Endothelial cell of umbilical vein (primary cell): ENCODE measurements at regions not wholly inside any gene's neighbourhood (a gene's known extent, or its start where the extent isn't known, plus 50 kb on each side); places are given as distances from the start of the nearest gene placed in this dataset.

Experiments used
- EZH2 ChIP-seq: IDR thresholded peaks from 2 replicates; pipeline ENCODE4 v1.6.1; 2012; ENCODE audit warnings: borderline replicate concordance, low read depth, mild to moderate bottlenecking, moderate library complexity, low read length, inconsistent platforms; ENCODE audit not compliant: severe bottlenecking
- TF ChIP-seq, protein P1 (sequence below), 2 donors: IDR thresholded peaks; 1 replicate in 1 of 2; 2 replicates in 1 of 2; pipeline ENCODE4 v1.5.1; 2011; ENCODE audit warnings: low read length in 2 of 2, mild to moderate bottlenecking in 2 of 2, moderate library complexity in 2 of 2, control low read depth in 1 of 2, inconsistent platforms in 1 of 2, low read depth in 1 of 2; ENCODE audit not compliant: insufficient read depth in 1 of 2; ENCODE audit errors: extremely low read depth in 1 of 2

DNA sequence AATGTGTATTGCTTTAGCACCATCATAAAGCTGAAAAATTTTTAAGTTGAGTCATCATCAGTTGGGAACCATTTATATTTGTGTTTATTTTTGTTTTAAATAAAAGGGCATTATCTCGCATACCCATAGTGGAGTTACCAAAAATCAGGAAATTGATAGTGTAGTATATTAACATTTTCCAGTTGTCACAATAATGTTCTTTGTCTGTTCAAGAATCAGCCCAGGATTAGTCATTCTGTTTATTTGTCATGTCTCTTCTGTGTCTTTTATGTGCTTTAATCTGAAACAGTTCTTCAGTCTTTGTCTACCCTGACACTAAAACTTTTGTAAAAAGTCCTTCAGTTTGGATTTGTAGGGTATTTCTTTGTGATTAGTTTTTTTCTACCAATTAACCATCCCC lies 827.8 kb upstream of the ZWINT start:
- TF ChIP-seq, protein P1, sequence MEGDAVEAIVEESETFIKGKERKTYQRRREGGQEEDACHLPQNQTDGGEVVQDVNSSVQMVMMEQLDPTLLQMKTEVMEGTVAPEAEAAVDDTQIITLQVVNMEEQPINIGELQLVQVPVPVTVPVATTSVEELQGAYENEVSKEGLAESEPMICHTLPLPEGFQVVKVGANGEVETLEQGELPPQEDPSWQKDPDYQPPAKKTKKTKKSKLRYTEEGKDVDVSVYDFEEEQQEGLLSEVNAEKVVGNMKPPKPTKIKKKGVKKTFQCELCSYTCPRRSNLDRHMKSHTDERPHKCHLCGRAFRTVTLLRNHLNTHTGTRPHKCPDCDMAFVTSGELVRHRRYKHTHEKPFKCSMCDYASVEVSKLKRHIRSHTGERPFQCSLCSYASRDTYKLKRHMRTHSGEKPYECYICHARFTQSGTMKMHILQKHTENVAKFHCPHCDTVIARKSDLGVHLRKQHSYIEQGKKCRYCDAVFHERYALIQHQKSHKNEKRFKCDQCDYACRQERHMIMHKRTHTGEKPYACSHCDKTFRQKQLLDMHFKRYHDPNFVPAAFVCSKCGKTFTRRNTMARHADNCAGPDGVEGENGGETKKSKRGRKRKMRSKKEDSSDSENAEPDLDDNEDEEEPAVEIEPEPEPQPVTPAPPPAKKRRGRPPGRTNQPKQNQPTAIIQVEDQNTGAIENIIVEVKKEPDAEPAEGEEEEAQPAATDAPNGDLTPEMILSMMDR (IDR thresholded peaks at IDR 0.05; ENCODE audit: extremely low read depth in 1 of 2, insufficient read depth in 1 of 2, low read depth in 1 of 2, low read length in 2 of 2) = no peak
- TF ChIP-seq EZH2 = no peak
